RWPE1 (cell line): ENCODE measurements at regions not wholly inside any gene's neighbourhood (a gene's known extent, or its start where the extent isn't known, plus 50 kb on each side); places are given as distances from the start of the nearest gene placed in this dataset.

Experiments
- CTCF ChIA-PET: fragments of 350-600 bp; sonication (Branson Sonifier 250); formaldehyde crosslinking; extraction: SDS; loops from one replicate; lab custom pipeline; 2021; lab: Yijun Ruan, JAX
- POLR2A ChIA-PET: fragments of 400-600 bp; formaldehyde crosslinking; extraction: SDS; loops from one replicate; lab custom pipeline; 2020; ENCODE audit warnings: antibody characterized with exemption; ENCODE audit not compliant: low non-redundant PET; lab: Yijun Ruan, JAX
- DNase-seq: peaks from one replicate; pipeline ENCODE4 v3.0.0; 2012; ENCODE audit warnings: low spot score
- H3K27ac ChIP-seq: fragments of 450-650 bp; 2 replicates; pipeline ENCODE4 v1.5.1; 2017
- TF ChIP-seq, protein P1 (sequence below): fragments of 450-650 bp; conservative IDR thresholded peaks from 2 replicates; pipeline ENCODE4 v1.5.1; 2017; ENCODE audit warnings: low read depth, mild to moderate bottlenecking

GRCh38 chr5:124549891-124550436 is 196.5 kb downstream of the ZNF608 start:
- TF ChIP-seq, protein P1, sequence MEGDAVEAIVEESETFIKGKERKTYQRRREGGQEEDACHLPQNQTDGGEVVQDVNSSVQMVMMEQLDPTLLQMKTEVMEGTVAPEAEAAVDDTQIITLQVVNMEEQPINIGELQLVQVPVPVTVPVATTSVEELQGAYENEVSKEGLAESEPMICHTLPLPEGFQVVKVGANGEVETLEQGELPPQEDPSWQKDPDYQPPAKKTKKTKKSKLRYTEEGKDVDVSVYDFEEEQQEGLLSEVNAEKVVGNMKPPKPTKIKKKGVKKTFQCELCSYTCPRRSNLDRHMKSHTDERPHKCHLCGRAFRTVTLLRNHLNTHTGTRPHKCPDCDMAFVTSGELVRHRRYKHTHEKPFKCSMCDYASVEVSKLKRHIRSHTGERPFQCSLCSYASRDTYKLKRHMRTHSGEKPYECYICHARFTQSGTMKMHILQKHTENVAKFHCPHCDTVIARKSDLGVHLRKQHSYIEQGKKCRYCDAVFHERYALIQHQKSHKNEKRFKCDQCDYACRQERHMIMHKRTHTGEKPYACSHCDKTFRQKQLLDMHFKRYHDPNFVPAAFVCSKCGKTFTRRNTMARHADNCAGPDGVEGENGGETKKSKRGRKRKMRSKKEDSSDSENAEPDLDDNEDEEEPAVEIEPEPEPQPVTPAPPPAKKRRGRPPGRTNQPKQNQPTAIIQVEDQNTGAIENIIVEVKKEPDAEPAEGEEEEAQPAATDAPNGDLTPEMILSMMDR, result no peak
- H3K27ac ChIP-seq, result no peak overlapping the region
- DNase-seq, result no peak
- ChIA-PET POLR2A (no interaction called here), CTCF (interaction anchor here (0.6 kb wide), 1 partner anchor 183 kb away, joined by 3 read pairs; no protein-coding TSS in a partner anchor)

DNA sequence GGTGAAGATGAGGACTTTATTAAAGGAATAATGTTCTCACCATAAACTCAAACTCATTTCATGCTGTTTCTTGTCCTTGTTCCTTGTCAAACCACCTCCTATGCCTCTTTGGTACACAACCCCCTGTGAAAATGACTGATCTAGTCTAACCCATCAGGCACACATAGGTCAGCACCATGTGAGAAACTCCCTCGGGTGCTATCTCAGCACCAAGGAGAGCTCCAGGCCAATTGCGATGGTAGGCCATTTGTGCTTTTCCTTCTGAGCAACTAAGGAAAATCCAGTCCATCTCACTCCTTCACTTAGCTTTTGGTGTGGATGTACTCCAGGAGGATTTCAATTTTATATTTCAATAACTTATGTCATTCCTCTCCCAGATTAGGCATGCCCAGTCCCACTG is 199.8 kb downstream of the ZNF608 start:
- TF ChIP-seq, protein P1, result no peak
- POLR2A ChIA-PET, result no interaction called here
- no peak overlapping the region for H3K27ac ChIP-seq
- CTCF ChIA-PET, result no interaction called here
- peak; percentile 32 for DNase-seq

- no peak for DNase-seq
- ChIA-PET CTCF (interaction anchor here (0.5 kb wide), 1 partner anchor 442 kb away, joined by 3 read pairs; no protein-coding TSS in a partner anchor), POLR2A (no interaction called here)
- TF ChIP-seq, protein P1, result no peak
- no peak overlapping the region for H3K27ac ChIP-seq
These were observed 201.9 kb downstream of the ZNF608 start for GRCh38 chr5:124544366-124545055.

GRCh38 chr5:124538931-124539330 is 207.5 kb downstream of the ZNF608 start:
- CTCF ChIA-PET, result interaction anchor here (0.7 kb wide), 1 partner anchor 1570 kb away, joined by 4 read pairs; no protein-coding TSS in a partner anchor
- no peak overlapping the region for H3K27ac ChIP-seq
- no peak for DNase-seq
- POLR2A ChIA-PET, result no interaction called here
- TF ChIP-seq, protein P1, result no peak

GRCh38 chr5:124538191-124538590 is 208.2 kb downstream of the ZNF608 start:
- ChIA-PET CTCF (interaction anchor here (0.7 kb wide), 1 partner anchor 1570 kb away, joined by 4 read pairs; no protein-coding TSS in a partner anchor), POLR2A (no interaction called here)
- no peak for DNase-seq

DNA sequence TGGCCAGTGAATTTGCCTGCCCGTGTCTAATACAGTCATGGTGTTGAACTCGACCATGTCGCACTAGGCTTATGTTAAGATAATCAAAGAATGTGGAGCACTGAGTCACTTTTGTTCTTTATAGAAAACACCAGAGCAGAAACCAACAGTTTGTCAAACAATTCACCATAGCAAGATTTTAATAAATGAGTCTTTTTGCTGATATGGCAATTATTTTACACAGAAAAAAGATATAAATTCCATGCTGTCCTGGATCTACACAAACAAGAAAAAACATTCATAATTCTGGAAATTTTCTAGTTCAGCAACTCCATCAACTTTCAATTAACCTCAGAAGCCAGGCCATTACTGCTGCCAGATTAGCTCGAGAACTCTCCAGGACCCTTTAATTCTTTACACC is 208.9 kb downstream of the ZNF608 start:
- TF ChIP-seq, protein P1, result no peak
- H3K27ac ChIP-seq, result no peak overlapping the region
- DNase-seq, result no peak
- ChIA-PET CTCF (no interaction called here), POLR2A (no interaction called here)

More at GRCh38 chr5:124538191-124538590, 208.2 kb downstream of the ZNF608 start:
- no peak overlapping the region for H3K27ac ChIP-seq
- TF ChIP-seq, protein P1, result no peak
